ENCODE measurements at regions not wholly inside any gene's neighbourhood (a gene's known extent, or its start where the extent isn't known, plus 50 kb on each side); places are given as distances from the start of the nearest gene placed in this dataset.

- no peak for DNase-seq (ENCODE audit: extremely low spot score)
- no peak for TF ChIP-seq CTCF (IDR thresholded peaks at IDR 0.05; ENCODE audit: control extremely low read depth, extremely low read depth, low read depth, missing control alignments)
- CTCF ChIA-PET = interaction anchor here (0.6 to 1.0 kb wide), 2 partner anchors 8 to 69 kb away, joined by 3 to 5 read pairs; no protein-coding TSS in a partner anchor
- POLR2A ChIA-PET = no interaction called here
Observed at GRCh38 chr1:55275941-55276341, 60.8 kb upstream of the USP24 start.

- no peak for DNase-seq (ENCODE audit: extremely low spot score)
- ChIA-PET POLR2A (no interaction called here), CTCF (interaction anchor here (0.6 to 1.9 kb wide), 4 partner anchors 9 to 69 kb away, joined by 3 to 5 read pairs (median 4); no protein-coding TSS in a partner anchor)
- TF ChIP-seq CTCF (IDR thresholded peaks at IDR 0.05; ENCODE audit: control extremely low read depth, extremely low read depth, low read depth, missing control alignments) = no peak
Observed at GRCh38 chr1:55275151-55275748, 60.1 kb upstream of the USP24 start.

- no peak for DNase-seq (ENCODE audit: extremely low spot score)
- CTCF ChIA-PET = interaction anchor here (1.0 to 1.3 kb wide), 4 partner anchors 12 to 16 kb away, joined by 3 to 4 read pairs (median 3); no protein-coding TSS in a partner anchor
- no peak for TF ChIP-seq CTCF (IDR thresholded peaks at IDR 0.05; ENCODE audit: control extremely low read depth, extremely low read depth, low read depth, missing control alignments)
- POLR2A ChIA-PET = no interaction called here
Observed at GRCh38 chr1:55272994-55273393, 57.8 kb upstream of the USP24 start.

Measured in GM10248 (cell line).